OCI-LY1 (cell line): ENCODE measurements at regions not wholly inside any gene's neighbourhood (a gene's known extent, or its start where the extent isn't known, plus 50 kb on each side); places are given as distances from the start of the nearest gene placed in this dataset.

Experiments used
- CTCF ChIP-seq: fragments of 200-600 bp; sonication (generic), shearing (Covaris generic); IDR thresholded peaks from 2 replicates; pipeline ENCODE4 v1.5.1; 2017; ENCODE audit warnings: mild to moderate bottlenecking, antibody characterized with exemption, low read length, moderate library complexity, mixed read lengths
- EZH2 ChIP-seq: fragments of 200-600 bp; sonication (generic), shearing (Covaris generic); IDR thresholded peaks from 2 replicates; pipeline ENCODE4 v1.8.0; 2017; ENCODE audit warnings: borderline replicate concordance, mixed run types, mild to moderate bottlenecking, antibody characterized with exemption, low read length, moderate library complexity, mixed read lengths

GRCh38 chr9:3136686-3137346 lies 292.9 kb upstream of the PUM3 start:
- no peak for TF ChIP-seq CTCF
- TF ChIP-seq EZH2 = no peak
